ENCODE measurements at regions not wholly inside any gene's neighbourhood (a gene's known extent, or its start where the extent isn't known, plus 50 kb on each side); places are given as distances from the start of the nearest gene placed in this dataset.
A peak's percentile ranks its signal among the peaks of the same experiment; 100 is the strongest.

- TF ChIP-seq CTCF (IDR thresholded peaks at IDR 0.05) = no peak
- 59 to 68% (median 59%) methylated on average over 3 of the region's 3 CpGs for WGBS, 3 donors
- DNase-seq (no peak), ATAC-seq (no peak)
- no peaks in the 10 kb centered on the region for H3K27me3 ChIP-seq (ENCODE audit: insufficient read depth in 3 of 3, low read length in 2 of 3)
- no peaks in the 10 kb centered on the region for H3K36me3 ChIP-seq (ENCODE audit: insufficient read depth in 1 of 2, low read depth in 1 of 2)
- H3K27ac ChIP-seq = no peak overlapping the region
- no peaks in the 10 kb centered on the region for H3K9me3 ChIP-seq
- H3K4me3 ChIP-seq = no peak overlapping the region
- H3K4me1 ChIP-seq = no peaks in the 10 kb centered on the region
- intact Hi-C loops (cut with DNase I) = no loop called here
Observed at GRCh38 chr3:148453781-148454191, 243.9 kb upstream of the AGTR1 start.

GRCh38 chr3:148455098-148455497 is 242.6 kb upstream of the AGTR1 start:
- H3K4me3 ChIP-seq = no peak overlapping the region
- no peak for TF ChIP-seq CTCF (IDR thresholded peaks at IDR 0.05)
- H3K27me3 ChIP-seq (ENCODE audit: insufficient read depth in 3 of 3, low read length in 2 of 3) = no peaks in the 10 kb centered on the region
- no peaks in the 10 kb centered on the region for H3K9me3 ChIP-seq
- DNase-seq (no peak), ATAC-seq (peak in 3 of 4 donors; percentile 37 to 76 (median 59))
- 69 to 74% (median 73%) methylated on average over 4 of the region's 4 CpGs for WGBS, 3 donors
- H3K36me3 ChIP-seq (ENCODE audit: insufficient read depth in 1 of 2, low read depth in 1 of 2) = no peaks in the 10 kb centered on the region
- no peak overlapping the region for H3K27ac ChIP-seq
- intact Hi-C loops (cut with DNase I) = no loop called here
- no peaks in the 10 kb centered on the region for H3K4me1 ChIP-seq

- Histone ChIP-seq H3K4me1 (no peaks in the 10 kb centered on the region), H3K4me3 (no peak overlapping the region), H3K36me3 (ENCODE audit: insufficient read depth in 1 of 2, low read depth in 1 of 2) (no peaks in the 10 kb centered on the region), H3K27ac (no peak overlapping the region), H3K27me3 (ENCODE audit: insufficient read depth in 3 of 3, low read length in 2 of 3) (no peaks in the 10 kb centered on the region), H3K9me3 (no peaks in the 10 kb centered on the region)
- intact Hi-C loops (cut with DNase I) = no loop called here
- ATAC-seq (no peak), DNase-seq (no peak)
- 77 to 79% (median 78%) methylated on average over 1 of the region's 1 CpG for WGBS, 3 donors
- no peak for TF ChIP-seq CTCF (IDR thresholded peaks at IDR 0.05)
Observed at GRCh38 chr3:148457886-148458285, 239.8 kb upstream of the AGTR1 start.

- intact Hi-C loops (cut with DNase I) = no loop called here
- H3K9me3 ChIP-seq = no peaks in the 10 kb centered on the region
- H3K36me3 ChIP-seq (ENCODE audit: insufficient read depth in 1 of 2, low read depth in 1 of 2) = no peaks in the 10 kb centered on the region
- no peak overlapping the region for H3K4me3 ChIP-seq
- H3K27me3 ChIP-seq (ENCODE audit: insufficient read depth in 3 of 3, low read length in 2 of 3) = no peaks in the 10 kb centered on the region
- H3K27ac ChIP-seq = no peak overlapping the region
- DNase-seq (no peak), ATAC-seq (no peak)
- TF ChIP-seq CTCF (IDR thresholded peaks at IDR 0.05) = peak; percentile 37
- no peaks in the 10 kb centered on the region for H3K4me1 ChIP-seq
- WGBS, 3 donors = 83 to 94% (median 83%) methylated on average over 1 of the region's 1 CpG
Observed at GRCh38 chr3:148459931-148460513, 237.7 kb upstream of the AGTR1 start.

GRCh38 chr3:148460686-148461085 is 237.0 kb upstream of the AGTR1 start:
- H3K9me3 ChIP-seq = no peaks in the 10 kb centered on the region
- ATAC-seq (no peak), DNase-seq (no peak)
- H3K27ac ChIP-seq = no peak overlapping the region
- H3K4me3 ChIP-seq = no peak overlapping the region
- 88 to 91% (median 90%) methylated on average over 3 of the region's 3 CpGs for WGBS, 3 donors
- TF ChIP-seq CTCF (IDR thresholded peaks at IDR 0.05) = no peak
- H3K27me3 ChIP-seq (ENCODE audit: insufficient read depth in 3 of 3, low read length in 2 of 3) = no peaks in the 10 kb centered on the region
- no peaks in the 10 kb centered on the region for H3K4me1 ChIP-seq
- no peaks in the 10 kb centered on the region for H3K36me3 ChIP-seq (ENCODE audit: insufficient read depth in 1 of 2, low read depth in 1 of 2)
- intact Hi-C loops (cut with DNase I) = no loop called here
